Skeletal muscle cell (primary cell): ENCODE measurements at regions not wholly inside any gene's neighbourhood (a gene's known extent, or its start where the extent isn't known, plus 50 kb on each side); places are given as distances from the start of the nearest gene placed in this dataset.
A peak's percentile ranks its signal among the peaks of the same experiment; 100 is the strongest.

Experiments used
- DNase-seq: peaks from one replicate; pipeline ENCODE4 v3.0.0-alpha.2; 2010; ENCODE audit warnings: low read depth
- H3K4me3 ChIP-seq: 2 replicates; pipeline ENCODE4 v1.5.1; 2011; ENCODE audit warnings: low read depth, mild to moderate bottlenecking, control low read depth, low read length, moderate library complexity

GRCh38 chr20:10902576-10903282, 228.9 kb upstream of the JAG1 start:
- no peak for DNase-seq
- H3K4me3 ChIP-seq = no peak overlapping the region

- H3K4me3 ChIP-seq = no peak overlapping the region
- no peak for DNase-seq
Observed at GRCh38 chr20:10906834-10907233, 233.0 kb upstream of the JAG1 start.

GRCh38 chr20:10909803-10910202, 236.0 kb upstream of the JAG1 start:
- DNase-seq = no peak
- no peak overlapping the region for H3K4me3 ChIP-seq

- no peak for DNase-seq
- no peak overlapping the region for H3K4me3 ChIP-seq
Observed at GRCh38 chr20:10910535-10911178, 236.9 kb upstream of the JAG1 start.

GRCh38 chr20:10911298-10911697, 237.5 kb upstream of the JAG1 start:
- H3K4me3 ChIP-seq = no peak overlapping the region
- DNase-seq = no peak

GRCh38 chr20:10915815-10916214, 242.0 kb upstream of the JAG1 start:
- no peak overlapping the region for H3K4me3 ChIP-seq
- no peak for DNase-seq

- H3K4me3 ChIP-seq = no peak overlapping the region
- no peak for DNase-seq
Observed at GRCh38 chr20:10916312-10916711, 242.5 kb upstream of the JAG1 start.

GRCh38 chr20:10917826-10918225, 244.0 kb upstream of the JAG1 start:
- no peak for DNase-seq
- H3K4me3 ChIP-seq = no peak overlapping the region

GRCh38 chr20:10919396-10920140, 245.8 kb upstream of the JAG1 start:
- H3K4me3 ChIP-seq = no peak overlapping the region
- DNase-seq = no peak

GRCh38 chr20:10920396-10920795, 246.6 kb upstream of the JAG1 start:
- DNase-seq = no peak
- H3K4me3 ChIP-seq = no peak overlapping the region

- H3K4me3 ChIP-seq = no peak overlapping the region
- DNase-seq = no peak
Observed at GRCh38 chr20:10921491-10922010, 247.8 kb upstream of the JAG1 start.

- no peak for DNase-seq
- H3K4me3 ChIP-seq = no peak overlapping the region
Observed at GRCh38 chr20:10922506-10922905, 248.7 kb upstream of the JAG1 start.

GRCh38 chr20:10922941-10923340, 249.1 kb upstream of the JAG1 start:
- peak; percentile 83 for DNase-seq
- H3K4me3 ChIP-seq = no peak overlapping the region

GRCh38 chr20:10924644-10925201, 250.9 kb upstream of the JAG1 start:
- DNase-seq = peak; percentile 93
- no peak overlapping the region for H3K4me3 ChIP-seq

- no peak overlapping the region for H3K4me3 ChIP-seq
- no peak for DNase-seq
Observed at GRCh38 chr20:10925767-10926166, 252.0 kb upstream of the JAG1 start.

GRCh38 chr20:10927011-10927583, 253.3 kb upstream of the JAG1 start:
- no peak overlapping the region for H3K4me3 ChIP-seq
- DNase-seq = no peak

- H3K4me3 ChIP-seq = no peak overlapping the region
- DNase-seq = no peak
Observed at GRCh38 chr20:10927936-10928840, 254.4 kb upstream of the JAG1 start.

- no peak for DNase-seq
- no peak overlapping the region for H3K4me3 ChIP-seq
Observed at GRCh38 chr20:10928841-10929421, 255.1 kb upstream of the JAG1 start.
